ENCODE measurements at regions not wholly inside any gene's neighbourhood (a gene's known extent, or its start where the extent isn't known, plus 50 kb on each side); places are given as distances from the start of the nearest gene placed in this dataset.

DNA sequence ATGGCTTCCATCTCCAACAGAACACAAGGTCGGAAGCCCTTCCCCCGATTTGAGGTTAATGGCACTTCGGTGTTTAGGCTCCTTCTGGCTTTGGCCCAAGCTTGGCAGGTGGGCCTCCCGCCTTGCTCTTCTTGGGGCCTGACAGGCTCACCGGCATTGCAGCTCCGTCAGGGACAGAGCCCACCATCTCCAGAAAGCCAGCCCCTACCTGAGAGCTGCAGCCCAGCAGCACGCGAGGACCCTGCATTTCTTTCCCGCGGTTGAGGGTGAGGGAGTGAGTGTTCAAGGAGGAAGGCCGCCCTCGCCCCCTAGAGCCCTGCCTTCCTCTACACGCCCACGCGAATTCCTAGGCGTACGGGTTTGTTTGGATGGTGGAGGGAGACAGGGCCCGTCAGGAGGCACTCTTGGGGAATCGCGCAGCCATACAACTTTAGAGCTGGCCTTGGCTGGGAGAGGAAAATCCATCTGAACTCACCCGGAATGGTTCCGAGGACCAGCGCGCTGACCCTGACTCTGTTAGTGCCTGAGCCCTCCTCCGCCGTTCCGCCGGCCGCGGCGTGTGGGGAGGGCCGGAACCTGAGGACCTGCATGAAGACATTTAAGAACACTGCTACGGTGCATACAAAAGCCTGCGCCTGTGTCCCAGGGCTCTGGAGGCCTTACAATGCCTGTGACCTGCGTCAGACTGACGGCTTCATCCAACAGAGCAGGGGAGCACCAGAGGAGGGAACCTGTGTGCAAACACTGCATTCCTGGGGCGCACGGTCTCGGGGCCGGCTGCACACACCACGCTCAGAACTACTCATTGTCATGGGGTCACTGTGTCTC is 73.8 kb downstream of the MRPL36 start:
- TF ChIP-seq CTCF (IDR thresholded peaks at IDR 0.05; ENCODE audit: borderline replicate concordance, insufficient read depth, low read depth, low read length): no peak
- H3K4me3 ChIP-seq (ENCODE audit: low read depth, low read length): no peak overlapping the region

DNA sequence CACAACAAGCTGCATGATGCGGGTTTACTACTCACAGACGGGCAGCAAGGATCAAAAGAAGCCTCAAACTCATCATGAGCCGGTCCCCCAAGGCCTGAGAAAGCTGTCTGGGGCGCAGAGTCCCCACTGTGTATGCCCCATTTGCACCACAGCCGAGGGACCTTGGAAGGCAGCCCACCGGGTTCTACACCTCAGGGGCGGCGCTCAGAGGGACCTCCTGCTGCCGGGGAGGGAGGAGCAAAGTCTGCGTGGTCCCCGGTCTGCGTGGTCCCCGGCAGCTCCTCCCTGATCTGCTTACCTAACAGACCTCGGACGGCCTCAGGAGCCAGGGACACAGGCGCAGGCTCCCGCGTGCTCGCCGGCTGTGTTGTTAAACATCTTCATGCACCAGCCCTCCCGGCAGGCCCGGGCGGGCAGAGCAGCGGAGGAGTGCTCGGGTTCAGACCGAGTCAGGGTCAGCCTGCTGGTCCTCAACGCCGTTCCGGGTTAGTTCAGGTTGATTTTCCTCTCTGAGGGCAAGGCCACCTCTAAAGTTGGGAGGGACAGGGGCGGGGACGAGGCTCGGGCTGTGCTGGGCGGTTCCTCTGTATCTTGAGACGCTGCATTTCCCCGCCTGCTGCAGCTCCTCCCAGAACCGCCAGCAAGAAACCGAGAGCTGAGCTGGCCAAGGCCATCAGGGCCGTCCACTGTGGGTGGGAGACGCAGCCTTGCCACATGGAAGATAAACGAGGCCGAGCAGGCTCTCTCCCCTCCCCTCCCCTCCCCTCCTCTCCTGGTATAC is 74.6 kb downstream of the MRPL36 start:
- TF ChIP-seq CTCF (IDR thresholded peaks at IDR 0.05; ENCODE audit: borderline replicate concordance, insufficient read depth, low read depth, low read length): no peak
- no peak overlapping the region for H3K4me3 ChIP-seq (ENCODE audit: low read depth, low read length)

- no peak for TF ChIP-seq CTCF (IDR thresholded peaks at IDR 0.05; ENCODE audit: borderline replicate concordance, insufficient read depth, low read depth, low read length)
- H3K4me3 ChIP-seq (ENCODE audit: low read depth, low read length): no peak overlapping the region
Measured at GRCh38 chr5:1723957-1724821, 75.4 kb downstream of the MRPL36 start.

DNA sequence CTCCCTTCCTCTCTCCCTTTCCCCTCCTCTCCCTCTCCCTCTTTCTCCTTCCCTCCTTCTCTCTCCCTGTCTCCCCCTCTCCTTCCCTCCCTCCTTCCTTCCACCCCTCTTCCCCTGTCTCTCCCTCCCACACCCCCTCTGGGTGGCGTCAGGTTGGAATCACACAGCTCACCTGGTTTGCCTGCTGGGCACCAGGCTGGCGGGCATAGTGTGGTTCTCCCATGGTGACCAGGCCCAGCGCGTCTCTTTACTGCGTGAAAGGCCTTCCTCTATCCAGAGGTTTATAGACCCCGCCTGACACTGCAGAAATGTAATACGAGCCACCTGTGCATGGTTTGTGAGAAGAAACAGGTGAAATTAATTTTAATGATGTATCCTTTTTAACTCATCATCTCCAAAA is 76.2 kb downstream of the MRPL36 start:
- TF ChIP-seq CTCF (IDR thresholded peaks at IDR 0.05; ENCODE audit: borderline replicate concordance, insufficient read depth, low read depth, low read length): no peak
- no peak overlapping the region for H3K4me3 ChIP-seq (ENCODE audit: low read depth, low read length)

- TF ChIP-seq CTCF (IDR thresholded peaks at IDR 0.05; ENCODE audit: borderline replicate concordance, insufficient read depth, low read depth, low read length): no peak
- no peak overlapping the region for H3K4me3 ChIP-seq (ENCODE audit: low read depth, low read length)
Measured at GRCh38 chr5:1722877-1723276, 76.8 kb downstream of the MRPL36 start.

DNA sequence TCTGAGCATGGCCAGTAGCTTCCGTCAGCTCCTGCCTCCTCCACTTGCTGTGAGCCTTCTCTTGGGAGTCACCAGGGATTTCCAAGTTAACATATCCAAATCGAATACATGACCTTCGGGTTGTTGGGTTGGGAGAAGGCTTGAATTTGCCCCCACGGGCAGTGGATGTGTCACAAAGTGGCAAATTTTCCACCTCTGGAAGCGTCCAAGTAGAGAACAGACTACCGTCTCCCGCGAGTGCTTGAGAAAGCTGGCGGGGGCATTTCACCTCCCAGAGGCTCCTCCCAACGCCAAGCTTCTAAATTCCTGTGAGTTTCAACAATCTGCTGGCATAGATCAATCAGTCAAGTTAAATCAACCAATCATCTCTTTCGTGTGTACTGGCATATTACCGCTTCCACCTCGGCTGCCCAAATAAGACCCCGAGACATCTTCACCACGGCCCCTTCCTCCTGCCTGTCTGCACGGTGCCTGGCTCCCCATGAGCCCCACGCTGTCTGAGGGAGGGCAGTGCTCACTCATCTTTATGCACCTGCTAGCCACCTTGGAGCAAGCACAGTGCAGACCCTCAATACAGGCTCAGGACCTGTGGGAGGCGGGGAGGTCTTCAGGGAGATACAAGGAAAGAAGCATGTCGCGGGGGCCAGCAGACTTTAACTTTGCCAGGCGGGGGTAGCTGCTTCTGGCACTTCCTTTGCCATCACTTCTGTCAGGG is 79.1 kb downstream of the MRPL36 start:
- TF ChIP-seq CTCF (IDR thresholded peaks at IDR 0.05; ENCODE audit: borderline replicate concordance, insufficient read depth, low read depth, low read length): no peak
- H3K4me3 ChIP-seq (ENCODE audit: low read depth, low read length): no peak overlapping the region

All from GM12875 (cell line).